DMS 273 (cell line): ENCODE measurements at regions not wholly inside any gene's neighbourhood (a gene's known extent, or its start where the extent isn't known, plus 50 kb on each side); places are given as distances from the start of the nearest gene placed in this dataset.
"Not testable (repeated sequence)": the region's sequence is repeated elsewhere in the genome, so short reads cannot be mapped to it uniquely, and the experiment has no call there.

Experiments used
- DNase-seq: peaks from one replicate; lab custom pipeline; 2025; ENCODE audit not compliant: unreplicated experiment; lab: John Stamatoyannopoulos, UW

DNA sequence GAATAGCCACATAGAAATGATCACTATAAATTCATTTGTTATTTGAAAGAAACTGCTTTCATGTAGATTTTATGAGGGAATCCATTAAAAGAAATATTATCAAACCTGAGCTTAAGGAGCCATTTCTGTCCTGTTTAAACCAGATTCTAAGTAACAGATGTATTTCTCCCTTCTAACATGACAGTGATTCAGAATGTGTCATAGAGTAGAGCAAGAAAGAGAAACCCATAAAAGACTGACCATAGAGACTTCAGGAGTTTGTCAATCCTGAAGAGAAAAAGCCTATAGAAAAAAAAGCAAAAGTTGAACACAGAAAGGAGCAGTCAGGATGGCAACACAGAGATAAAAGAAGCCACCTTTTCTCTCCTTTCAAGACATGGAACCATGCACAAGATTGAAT is 390.6 kb downstream of the PRIM2 start:
- DNase-seq: not testable (repeated sequence)

DNA sequence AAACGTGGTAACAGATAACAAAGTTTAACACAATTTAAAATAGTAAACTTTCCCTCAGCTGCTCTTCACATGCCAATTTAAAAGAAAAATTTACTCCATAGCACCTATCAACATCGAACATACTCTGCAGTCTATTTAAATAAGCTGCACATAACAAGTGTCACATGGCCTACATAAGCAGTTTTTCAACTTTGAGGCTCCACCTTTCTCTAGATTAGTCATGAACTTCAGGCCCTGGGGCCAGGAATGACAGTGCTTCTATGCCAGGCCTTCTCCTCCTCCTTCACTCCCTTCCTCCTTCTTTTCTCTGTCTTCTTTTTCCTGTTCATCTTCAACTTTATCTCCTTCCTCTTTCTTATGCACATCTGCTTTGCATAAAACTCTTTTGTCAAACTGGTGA is 405.1 kb downstream of the PRIM2 start:
- DNase-seq: not testable (repeated sequence)

DNA sequence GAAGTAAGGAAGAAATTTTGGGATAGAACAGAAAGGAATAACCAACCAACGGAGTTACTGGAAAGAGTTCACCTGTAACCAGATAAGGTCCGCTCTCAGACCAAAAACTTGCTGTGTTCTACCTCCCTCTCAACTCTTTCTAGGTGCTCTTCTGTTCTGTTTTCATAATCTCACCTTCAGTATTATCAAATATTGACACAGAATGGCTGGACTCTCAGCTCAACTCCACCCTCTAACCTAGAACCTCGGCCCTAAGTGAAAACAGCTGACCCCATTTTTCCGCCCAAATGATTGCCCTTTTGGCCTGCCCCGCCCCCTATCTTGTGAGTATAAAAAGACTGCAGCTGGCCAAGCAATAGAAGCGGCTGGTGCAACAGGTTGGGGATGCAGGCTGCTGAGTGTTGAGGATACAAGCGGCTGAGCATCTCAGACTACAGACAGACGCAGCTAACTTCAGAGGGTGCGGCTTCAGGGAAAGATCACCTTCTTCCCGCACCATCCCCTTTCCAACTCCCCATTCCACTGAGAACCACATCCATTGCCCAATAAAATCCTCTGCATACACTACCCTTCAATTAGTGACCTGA is 406.5 kb downstream of the PRIM2 start:
- not testable (repeated sequence) for DNase-seq

DNA sequence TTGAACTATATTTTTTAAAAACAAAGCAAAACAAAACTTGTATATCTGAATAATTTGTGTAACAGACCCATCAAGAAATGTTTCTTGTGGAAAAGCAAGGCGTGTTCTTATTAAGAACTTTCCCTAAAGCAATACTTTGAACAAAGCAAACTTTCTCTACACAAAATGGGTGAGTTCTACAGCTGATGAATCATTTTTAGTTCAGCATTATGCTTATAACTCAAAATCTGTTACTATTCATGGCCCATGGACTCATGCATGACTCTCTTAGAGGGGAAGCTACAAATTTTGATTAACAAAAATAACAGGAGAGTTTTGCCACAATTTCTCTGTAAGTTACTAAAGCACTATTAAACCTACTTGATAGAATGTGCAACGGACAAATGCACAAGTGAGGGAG is 412.0 kb downstream of the PRIM2 start:
- DNase-seq: not testable (repeated sequence)

DNA sequence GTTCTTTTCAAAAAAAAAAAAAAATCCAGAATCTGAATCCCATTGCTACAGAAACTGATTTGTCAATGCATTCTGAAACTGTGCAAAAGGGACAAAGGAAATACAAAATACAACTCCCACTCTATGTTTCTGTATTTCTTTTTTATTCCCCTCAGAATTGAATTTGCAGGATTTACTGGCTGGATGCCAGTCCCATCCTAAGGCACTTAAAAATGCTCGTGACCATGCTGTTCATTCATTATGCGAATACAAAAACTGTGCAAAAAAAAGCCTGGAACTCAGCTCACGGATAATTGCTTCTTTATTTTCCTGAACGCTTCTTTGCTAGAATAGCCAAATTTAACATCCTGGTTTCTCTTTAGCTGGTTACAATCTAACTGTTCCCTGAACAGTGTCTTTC is 413.3 kb downstream of the PRIM2 start:
- peak; percentile 38 for DNase-seq

DNA sequence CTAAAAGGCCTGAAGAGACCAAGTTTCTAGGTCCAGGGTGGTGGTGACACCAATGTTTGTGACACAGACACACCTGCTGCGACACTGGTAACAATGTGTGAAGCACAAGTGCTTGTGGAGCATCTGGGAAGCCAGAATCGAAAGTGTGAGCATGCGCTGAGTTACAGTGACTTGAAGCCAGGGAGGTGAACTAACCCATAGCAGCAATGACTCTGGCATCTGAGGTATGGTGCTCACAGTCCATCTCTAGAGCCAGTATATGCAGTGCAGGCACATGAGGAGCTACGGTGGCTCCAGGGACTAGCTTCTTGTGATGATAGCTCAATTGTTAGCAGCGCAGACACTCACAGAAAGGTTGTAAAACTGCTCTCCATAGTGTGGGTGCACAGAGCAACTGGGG is 430.3 kb downstream of the PRIM2 start:
- not testable (repeated sequence) for DNase-seq

DNA sequence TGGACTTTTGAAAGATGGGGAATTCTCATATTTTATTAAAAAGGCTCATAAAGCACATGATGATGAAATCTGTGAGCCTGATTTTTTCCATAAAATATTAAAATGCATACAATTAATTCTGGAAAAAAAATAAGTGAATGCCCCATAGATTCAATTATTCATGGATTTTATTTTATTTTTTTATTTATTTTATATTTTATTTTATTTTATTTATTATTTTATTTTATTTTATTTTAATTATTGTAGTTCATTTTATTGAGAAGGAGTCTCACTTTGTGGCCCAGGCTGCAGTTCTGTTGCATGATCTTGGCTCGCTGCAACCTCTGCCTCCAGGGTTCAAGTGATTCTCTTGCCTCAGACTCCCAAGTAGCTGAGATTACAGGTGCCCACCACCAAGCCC is 442.4 kb downstream of the PRIM2 start:
- not testable (repeated sequence) for DNase-seq

DNA sequence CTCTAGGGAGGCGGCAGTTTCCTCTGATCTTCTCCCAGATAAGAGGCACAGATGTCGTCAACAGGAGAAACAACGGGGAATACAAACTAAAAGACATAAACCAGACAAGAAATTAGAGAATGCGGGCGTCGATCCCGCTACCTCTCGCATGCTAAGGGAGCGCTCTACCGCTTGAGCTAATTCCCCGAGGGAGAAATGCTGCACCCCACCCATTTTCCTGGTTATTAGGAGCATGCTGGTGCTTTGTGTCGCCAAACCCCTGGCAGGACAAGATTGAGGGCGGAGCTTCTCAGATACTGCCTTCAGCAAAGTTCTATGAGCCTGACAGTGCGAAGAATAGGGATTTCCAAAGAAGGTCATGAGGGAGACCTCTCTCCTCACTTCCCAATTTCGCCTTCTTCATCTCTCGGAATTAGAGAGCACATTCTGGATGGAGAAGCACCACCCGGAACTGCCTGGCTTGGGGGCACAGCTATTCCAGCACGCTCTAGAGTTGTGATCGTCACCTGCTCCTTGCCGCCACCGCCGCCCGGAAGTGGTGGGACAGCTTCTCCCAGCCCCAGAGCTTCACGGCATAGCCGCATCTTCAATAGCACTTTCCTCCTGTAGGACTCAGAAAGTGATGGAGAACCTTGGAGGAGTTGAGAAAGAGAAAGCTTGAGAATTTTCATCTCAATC is 475.4 kb downstream of the PRIM2 start:
- peak; percentile 19 for DNase-seq

DNA sequence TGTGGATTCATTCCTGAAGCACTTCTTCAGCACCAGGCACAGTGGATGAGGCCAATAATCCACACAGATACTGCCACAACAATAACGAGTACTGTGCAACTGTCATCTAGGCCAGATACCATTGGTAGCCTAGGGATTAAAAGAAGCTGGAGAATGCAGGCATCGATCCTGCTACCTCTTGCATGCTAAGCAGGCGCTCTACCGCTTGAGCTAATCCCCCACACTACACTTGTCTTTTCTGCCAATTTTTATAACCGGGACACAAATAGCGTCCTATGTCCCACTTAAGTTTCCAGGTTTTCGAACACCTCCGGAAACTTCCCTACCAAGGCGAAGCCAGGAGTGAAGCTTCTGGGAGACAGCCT is 475.9 kb downstream of the PRIM2 start:
- DNase-seq: peak; percentile 50

DNA sequence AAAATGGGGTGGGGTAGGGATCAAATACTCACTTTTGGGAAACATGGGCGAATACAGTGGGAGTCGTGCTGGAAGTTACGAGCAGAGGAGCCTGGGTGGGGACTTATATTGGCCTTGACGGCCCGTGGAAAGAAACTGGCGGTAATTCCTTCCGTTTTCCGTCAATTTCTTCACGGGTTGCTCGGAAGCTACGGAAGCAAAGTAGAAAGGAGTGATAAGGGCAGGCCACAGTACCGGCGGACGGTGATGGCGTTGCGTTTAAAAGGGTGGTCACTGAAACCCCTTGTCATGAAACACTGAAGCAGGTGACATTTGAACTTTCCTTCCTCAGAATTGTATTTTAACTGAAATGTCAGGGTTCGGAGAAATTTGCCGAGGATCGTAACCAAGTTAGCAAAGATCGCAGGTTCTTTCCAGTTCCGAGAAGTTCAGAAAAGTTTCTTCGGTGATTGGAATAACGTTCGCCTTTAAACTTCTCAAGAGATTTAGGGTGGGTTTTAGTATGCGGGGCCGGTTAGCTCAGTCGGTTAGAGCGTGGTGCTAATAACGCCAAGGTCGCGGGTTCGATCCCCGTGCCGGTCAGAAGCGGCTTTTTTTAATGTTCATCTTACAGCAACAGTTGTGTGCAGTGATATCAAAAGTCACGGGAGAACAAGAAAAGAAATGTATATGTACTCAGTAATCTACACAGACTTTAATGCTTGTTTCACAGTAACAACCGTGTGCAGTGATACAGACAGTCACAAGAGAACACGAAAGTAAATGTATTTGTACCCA is 482.5 kb downstream of the PRIM2 start:
- DNase-seq: peak; percentile 69

DNA sequence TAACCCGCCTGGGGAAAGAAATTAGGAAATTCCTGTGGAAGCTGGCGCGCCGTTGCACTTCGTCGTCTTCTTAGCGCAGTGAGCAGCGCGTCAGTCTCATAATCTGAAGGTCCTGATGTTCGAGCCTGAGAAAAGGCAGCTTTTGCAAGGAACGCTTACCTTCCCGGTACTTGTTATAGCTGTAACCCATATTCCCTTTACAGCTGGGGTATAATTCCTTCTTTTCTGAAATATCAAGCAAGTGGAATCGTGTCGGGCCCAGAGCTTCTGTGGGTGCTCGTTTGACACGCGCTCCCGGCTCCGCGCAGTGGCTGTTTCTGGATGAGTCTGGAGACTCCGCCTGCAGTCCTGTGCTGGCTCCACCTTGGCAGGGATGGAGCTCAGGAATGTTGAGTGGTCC is 491.2 kb downstream of the PRIM2 start:
- DNase-seq: not testable (repeated sequence)

DNA sequence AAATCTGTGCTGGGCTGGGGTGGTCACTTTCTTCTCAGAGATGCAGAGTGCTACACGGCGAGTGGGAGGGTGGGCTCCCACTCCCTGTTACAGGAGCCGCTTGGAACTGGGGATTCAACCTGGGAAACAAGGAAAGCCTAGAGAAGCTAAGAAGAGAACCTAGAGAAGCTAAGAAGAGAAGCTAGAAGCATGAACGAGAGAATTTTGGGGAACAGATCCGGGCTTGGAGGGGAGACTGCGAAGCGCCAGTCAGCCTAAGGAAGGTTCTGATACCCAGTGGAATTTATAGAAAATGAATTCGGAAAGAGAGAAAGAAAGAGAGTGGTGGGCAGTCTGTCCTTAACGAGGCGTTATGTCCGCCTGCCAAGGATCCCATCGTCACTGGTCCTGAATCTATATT is 492.0 kb downstream of the PRIM2 start:
- not testable (repeated sequence) for DNase-seq

DNA sequence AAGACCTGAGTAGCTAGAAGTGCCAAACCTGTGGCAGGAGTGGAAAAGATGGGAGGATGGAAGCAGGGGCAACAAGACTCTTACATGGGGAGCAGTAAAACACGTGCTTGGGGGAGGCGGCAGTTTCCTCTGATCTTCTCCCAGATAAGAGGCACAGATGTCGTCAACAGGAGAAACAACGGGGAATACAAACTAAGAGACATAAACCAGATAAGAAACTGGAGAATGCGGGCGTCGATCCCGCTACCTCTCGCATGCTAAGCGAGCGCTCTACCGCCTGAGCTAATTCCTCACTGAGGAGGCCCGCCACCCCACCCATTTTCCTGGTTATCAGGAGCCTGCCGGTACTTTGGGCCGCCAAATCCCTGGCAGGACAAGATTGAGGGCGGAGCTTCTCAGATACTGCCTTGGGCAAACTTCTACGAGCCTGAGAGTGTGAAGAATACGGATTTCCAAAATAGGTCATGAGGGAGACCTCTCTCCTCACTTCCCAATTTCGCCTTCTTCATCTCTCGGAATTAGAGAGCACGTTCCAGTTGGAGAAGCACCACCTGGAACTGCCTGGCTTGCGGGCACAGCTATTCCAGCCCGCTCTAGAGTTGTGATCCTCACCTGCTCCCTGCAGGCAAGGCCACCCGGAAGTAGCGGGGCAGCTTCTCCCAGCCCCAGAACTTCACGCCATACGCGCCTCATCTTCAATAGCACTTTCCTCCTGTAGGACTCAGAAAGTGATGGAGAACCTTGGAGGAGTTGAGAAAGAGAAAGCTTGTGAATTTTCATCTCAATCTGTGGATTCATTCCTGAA is 496.0 kb downstream of the PRIM2 start:
- DNase-seq: peak; percentile 78

DNA sequence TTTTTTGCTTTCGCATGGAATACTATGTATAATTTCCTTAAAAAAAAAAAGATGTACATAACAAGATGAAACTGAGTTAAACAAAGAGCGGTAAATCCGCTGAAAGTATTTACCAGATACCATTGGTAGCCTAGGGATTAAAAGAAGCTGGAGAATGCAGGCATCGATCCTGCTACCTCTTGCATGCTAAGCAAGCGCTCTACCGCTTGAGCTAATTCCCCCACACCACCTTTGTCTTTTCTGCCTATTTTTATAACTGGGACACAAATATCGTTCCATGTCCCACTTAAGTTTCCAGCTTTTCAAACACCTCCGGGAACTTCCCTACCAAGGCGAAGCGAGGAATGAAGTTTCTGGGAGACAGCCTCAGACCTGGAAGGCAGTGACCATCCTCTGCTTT is 498.4 kb downstream of the PRIM2 start:
- peak; percentile 53 for DNase-seq

DNA sequence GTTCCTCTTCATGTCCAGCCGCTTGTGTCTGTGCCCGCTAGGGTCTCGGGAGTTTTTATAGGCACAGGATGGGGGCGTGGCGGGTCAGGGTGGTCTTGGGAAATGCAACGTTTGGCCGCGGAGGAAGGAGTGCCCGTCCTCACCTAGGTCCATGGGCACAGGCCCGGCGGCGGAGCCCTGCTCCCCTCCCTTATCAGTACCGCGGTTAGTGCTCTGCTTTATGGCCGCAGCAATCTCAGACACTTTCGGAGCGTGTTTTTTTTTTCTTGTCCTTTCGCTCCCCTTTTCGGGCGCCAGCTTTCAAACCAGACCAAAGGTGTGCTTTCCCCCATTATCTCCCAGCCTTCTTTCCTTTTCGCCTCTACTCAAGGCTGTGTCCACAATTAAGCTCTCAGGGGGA is 503.9 kb downstream of the PRIM2 start:
- not testable (repeated sequence) for DNase-seq

DNA sequence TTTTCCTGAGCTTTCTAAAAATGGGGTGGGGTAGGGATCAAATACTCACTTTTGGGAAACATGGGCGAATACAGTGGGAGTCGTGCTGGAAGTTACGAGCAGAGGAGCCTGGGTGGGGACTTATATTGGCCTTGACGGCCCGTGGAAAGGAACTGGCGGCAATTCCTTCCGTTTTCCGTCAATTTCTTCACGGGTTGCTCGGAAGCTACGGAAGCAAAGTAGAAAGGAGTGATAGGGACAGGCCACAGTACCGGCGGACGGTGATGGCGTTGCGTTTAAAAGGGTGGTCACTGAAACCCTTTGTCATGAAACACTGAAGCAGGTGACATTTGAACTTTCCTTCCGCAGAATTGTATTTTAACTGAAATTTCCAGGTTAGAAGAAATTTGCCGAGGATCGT is 505.0 kb downstream of the PRIM2 start:
- DNase-seq: not testable (repeated sequence)

DNA sequence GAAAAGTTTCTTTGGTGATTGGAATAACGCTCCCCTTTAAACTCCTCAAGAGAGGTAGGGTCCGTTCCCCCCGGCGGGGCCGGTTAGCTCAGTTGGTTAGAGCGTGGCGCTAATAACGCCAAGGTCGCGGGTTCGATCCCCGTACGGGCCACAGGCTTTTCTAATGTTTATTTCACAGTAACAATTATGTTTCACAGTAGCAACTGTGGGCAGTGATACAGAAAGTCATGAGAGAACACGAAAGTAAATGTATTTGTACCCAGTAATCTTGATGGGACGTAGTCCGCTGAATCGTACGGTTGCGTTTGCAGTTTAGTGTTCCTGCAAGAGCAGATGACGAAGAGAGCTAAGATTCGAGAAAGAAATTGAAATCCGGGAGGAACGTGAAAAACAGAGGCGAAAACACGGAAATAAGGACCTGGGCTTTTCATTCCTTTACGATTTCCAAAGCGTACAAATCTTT is 505.5 kb downstream of the PRIM2 start:
- DNase-seq: peak; percentile 75

DNA sequence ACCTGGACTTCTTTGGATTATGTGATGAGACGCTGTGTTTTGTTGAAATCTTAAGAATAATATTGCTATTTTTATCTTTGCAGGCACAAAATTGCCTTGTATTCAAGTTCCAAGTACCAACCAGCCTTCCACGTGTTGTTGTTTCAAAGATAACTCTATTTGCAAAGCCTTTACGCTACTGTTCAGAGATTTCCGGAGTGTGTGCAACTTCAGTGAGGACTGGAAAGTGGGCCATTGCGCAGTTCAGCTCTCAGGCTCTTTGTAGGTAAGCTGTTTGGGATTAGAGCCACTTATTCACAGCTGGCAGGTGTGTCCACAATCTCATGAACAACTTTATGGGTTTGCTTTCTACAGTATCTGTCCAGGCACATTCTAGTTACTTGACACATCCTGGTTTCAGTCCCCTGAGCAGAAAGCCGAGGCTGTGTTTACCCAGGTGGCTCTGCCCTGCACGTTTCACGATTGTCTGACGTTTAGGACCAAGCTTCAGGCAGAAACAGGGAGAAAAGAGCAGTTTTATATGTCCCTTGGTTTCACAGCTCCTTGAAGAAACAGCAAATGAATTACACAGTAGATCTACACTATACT is 520.3 kb downstream of the PRIM2 start:
- not testable (repeated sequence) for DNase-seq

DNA sequence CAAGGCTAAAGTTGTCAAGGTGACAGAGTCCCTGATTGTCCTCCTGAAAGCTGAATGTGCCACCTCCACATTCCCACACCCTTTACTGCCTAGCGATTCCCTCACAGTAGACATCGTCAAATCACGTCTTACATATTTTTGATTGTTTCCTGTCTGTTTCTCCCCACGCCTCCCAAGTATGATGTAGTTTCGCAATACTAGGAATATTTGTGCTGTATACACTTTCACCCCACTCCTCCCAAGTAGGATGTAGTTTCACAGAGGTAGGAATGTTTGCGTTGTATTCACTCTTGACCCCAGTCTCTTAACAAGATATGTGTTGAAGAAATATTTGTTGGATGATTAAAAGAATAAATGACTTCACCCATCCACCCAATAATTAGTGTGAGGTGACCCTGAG is 524.1 kb downstream of the PRIM2 start:
- DNase-seq: not testable (repeated sequence)

DNA sequence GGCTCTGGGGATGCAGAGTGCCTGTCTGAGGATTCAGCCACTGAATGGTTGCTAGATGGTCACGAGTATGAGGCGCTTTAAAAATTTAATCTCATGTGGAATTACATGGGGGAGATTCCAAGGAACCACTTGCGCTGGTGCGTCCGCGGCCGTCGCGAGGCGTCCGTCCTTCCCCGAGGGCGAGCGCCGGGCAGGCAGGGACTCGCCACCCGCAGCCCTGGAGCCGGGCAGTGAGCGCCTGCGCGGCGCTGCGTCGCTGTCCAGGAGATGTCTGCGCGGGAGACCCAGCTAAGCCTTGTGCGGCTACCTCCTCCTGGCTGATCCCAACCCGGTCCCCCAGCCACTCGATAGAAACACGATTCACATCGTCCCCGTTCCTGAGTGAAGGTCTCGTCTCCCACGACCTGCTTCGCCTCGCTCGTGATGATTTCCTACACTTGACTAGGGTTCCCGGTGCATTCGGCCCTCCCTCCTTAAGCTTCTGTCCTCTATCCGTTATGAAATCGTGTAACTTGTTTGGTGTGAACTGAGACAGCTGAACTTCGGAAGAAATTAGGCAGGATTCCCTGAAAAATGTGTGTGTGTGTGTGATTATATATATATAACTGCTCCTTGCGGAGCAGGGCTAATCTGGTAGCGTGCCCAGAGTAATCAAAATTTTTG is 536.4 kb downstream of the PRIM2 start:
- peak; percentile 31 for DNase-seq
